Cerebellar cortex (tissue), 1 donor: ENCODE measurements at regions not wholly inside any gene's neighbourhood (a gene's known extent, or its start where the extent isn't known, plus 50 kb on each side); places are given as distances from the start of the nearest gene placed in this dataset.
"Not testable (repeated sequence)": the region's sequence is repeated elsewhere in the genome, so short reads cannot be mapped to it uniquely, and the experiment has no call there.

Experiments
- DNase-seq: peaks from one replicate; pipeline ENCODE4 v3.0.0-alpha.2; 2015; ENCODE audit warnings: low spot score

GRCh38 chr3:22691407-22691806 is 511.7 kb upstream of the UBE2E2 start:
- no peak for DNase-seq

- no peak for DNase-seq
Measured at GRCh38 chr3:22691856-22692628, 511.1 kb upstream of the UBE2E2 start.

GRCh38 chr3:22700876-22701275 is 502.3 kb upstream of the UBE2E2 start:
- DNase-seq, result no peak

- no peak for DNase-seq
Measured at GRCh38 chr3:22704166-22704565, 499.0 kb upstream of the UBE2E2 start.

- DNase-seq, result no peak
Measured at GRCh38 chr3:22704571-22705354, 498.4 kb upstream of the UBE2E2 start.

GRCh38 chr3:22706922-22707321 is 496.2 kb upstream of the UBE2E2 start:
- DNase-seq, result not testable (repeated sequence)

- DNase-seq, result no peak
Measured at GRCh38 chr3:22713936-22714335, 489.2 kb upstream of the UBE2E2 start.

GRCh38 chr3:22714749-22715148 is 488.4 kb upstream of the UBE2E2 start:
- DNase-seq, result no peak

- no peak for DNase-seq
Measured at GRCh38 chr3:22720596-22720995, 482.5 kb upstream of the UBE2E2 start.

GRCh38 chr3:22724420-22724819 is 478.7 kb upstream of the UBE2E2 start:
- no peak for DNase-seq

GRCh38 chr3:22728406-22728805 is 474.7 kb upstream of the UBE2E2 start:
- DNase-seq, result no peak

- no peak for DNase-seq
Measured at GRCh38 chr3:22729212-22729611, 473.9 kb upstream of the UBE2E2 start.

- no peak for DNase-seq
Measured at GRCh38 chr3:22729981-22730380, 473.1 kb upstream of the UBE2E2 start.

GRCh38 chr3:22730701-22731100 is 472.4 kb upstream of the UBE2E2 start:
- DNase-seq, result no peak

- no peak for DNase-seq
Measured at GRCh38 chr3:22731901-22732300, 471.2 kb upstream of the UBE2E2 start.

GRCh38 chr3:22732641-22733040 is 470.5 kb upstream of the UBE2E2 start:
- DNase-seq, result no peak

GRCh38 chr3:22734207-22734606 is 468.9 kb upstream of the UBE2E2 start:
- no peak for DNase-seq

- no peak for DNase-seq
Measured at GRCh38 chr3:22734756-22735155, 468.4 kb upstream of the UBE2E2 start.

- DNase-seq, result no peak
Measured at GRCh38 chr3:22735373-22735772, 467.8 kb upstream of the UBE2E2 start.

GRCh38 chr3:22743386-22743785 is 459.7 kb upstream of the UBE2E2 start:
- not testable (repeated sequence) for DNase-seq

- no peak for DNase-seq
Measured at GRCh38 chr3:22745321-22745720, 457.8 kb upstream of the UBE2E2 start.

GRCh38 chr3:22746221-22746620 is 456.9 kb upstream of the UBE2E2 start:
- no peak for DNase-seq

- no peak for DNase-seq
Measured at GRCh38 chr3:22748453-22749045, 454.6 kb upstream of the UBE2E2 start.
